HG03558 (cell line): ENCODE measurements at regions not wholly inside any gene's neighbourhood (a gene's known extent, or its start where the extent isn't known, plus 50 kb on each side); places are given as distances from the start of the nearest gene placed in this dataset.

Experiments used
- ATAC-seq: cut with Tn5 transposase; IDR thresholded peaks from one replicate; pipeline ENCODE4 v1.9.1; 2021; ENCODE audit warnings: moderate number of reproducible peaks; ENCODE audit not compliant: unreplicated experiment; ENCODE audit errors: extremely low read depth

DNA sequence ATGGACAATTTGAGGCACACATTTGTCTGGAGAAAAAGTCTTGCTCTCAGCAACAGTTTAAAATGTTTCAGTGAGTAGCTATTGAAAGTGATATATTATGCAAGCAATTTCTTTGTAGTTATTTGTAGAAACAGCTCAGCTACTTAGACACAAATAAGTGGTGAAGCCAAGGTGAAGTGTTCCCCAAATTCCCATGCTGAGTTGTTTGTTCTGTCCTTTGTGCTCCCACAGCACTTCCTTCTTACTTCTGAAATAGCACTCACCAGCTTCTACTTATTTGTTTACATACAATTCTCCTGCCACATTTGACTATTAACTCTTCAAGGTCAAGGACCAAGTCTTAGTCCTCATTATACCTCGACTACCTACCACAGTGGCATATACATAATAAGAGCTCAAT lies 638.6 kb upstream of the LRRC4C start:
- no peak for ATAC-seq

DNA sequence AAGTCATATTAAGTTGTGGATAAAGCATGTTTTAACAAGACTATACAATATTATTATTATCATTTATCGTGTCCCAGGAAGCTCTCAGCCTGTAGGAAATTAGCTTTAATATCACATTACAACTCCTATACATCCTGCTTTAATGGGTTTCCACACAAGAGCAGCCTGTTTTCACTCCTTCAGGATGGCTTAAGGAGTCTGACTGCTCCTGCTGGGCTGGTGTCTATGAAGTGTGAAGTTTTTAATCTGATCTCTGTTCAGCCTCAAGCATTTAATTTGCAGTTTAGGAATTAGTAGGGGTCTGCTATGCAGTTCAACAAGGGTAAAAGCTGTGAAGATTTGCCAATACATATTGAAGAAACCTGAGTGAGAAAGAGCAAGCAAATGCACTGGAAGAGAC lies 653.4 kb upstream of the LRRC4C start:
- no peak for ATAC-seq

DNA sequence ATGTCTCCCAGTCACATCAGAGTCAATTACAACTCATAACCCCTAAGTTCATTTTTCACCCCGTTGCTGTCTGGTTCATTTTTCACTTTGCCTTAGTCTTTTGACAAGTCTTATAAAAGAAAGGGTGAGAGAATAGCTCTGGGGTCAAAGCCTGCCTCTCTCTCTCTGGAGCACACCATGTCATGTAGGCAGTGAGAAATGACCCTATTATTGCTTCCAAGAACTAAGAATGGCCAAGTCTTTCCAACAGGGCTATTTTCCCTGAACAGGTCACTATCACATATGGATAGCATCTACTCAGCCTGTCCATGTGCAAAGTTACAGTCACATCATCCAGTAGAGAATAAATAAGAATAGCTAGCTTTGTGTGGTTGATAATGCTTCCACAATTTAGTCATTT lies 655.5 kb upstream of the LRRC4C start:
- ATAC-seq, result no peak

DNA sequence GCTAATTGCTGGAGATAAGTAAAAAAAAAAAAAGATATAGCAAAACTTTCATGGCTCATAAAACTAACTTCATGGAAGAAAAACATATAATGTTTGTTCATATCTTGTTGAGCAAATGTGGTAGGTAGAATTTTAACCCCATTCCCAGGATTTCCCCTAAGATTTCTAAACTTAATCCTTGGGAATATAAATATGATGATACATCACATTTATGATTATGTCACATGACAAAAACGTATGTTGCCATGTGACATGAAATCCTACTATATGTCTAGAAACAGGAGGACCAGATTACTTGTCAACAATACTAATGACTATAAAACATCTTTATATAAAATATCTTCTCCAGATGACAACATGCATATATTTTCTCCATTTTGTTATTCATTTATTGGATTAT lies 679.0 kb upstream of the LRRC4C start:
- no peak for ATAC-seq

DNA sequence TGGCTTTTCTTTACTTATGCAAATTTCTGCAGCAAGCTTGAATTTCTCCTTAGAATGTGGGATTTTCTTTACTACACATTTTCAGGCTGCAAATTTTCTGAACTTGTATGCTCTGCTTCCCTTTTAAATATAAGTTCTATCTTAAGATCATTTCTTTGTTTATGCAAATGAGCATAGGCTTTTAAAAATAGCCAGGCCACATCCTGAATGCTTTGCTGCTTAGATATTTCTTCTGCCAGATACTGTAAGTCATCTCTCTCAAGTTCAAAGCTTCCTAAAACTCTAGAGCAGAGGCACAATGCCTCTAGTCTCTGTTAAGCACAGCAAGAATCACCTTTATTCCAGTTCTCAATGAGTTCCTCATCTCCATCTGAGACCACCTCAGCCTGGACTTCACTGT lies 685.9 kb upstream of the LRRC4C start:
- ATAC-seq, result no peak

DNA sequence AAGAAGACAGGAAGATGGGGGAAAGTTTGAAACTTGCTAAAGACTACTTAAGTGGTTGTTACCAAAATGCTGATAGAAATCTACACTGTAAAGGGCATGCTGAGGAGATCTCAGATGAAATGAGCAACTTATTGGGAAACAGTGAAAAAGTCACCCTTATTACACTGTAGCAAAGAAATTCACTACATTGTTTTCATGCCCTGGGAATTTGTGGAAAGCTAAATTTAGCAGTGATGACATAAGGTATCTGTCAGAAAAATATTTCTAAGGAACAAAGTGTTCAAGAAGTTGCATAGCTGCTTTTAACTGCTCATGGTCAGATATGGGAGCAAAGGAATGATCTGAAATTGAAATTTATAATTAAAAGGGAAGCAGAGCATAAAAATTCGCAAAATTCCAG lies 702.4 kb upstream of the LRRC4C start:
- ATAC-seq, result no peak

DNA sequence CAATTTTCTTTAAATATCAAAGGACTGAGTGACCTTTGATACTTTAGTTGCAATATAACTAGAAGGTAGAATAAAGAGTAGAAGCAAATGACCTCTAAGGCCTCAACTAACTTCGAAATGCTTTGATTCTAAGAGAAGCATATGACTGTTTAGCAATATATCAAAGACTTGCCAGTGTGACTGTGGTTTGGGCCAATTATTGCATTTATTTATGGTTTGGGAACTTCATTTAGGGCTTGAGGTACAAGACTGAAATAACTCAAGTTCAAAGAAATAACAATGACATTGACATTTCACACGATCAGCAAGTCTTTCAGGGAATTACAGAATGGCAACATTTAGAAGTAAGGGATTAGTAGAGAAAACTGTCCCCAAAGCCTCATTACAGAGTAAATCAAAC lies 709.7 kb upstream of the LRRC4C start:
- no peak for ATAC-seq

DNA sequence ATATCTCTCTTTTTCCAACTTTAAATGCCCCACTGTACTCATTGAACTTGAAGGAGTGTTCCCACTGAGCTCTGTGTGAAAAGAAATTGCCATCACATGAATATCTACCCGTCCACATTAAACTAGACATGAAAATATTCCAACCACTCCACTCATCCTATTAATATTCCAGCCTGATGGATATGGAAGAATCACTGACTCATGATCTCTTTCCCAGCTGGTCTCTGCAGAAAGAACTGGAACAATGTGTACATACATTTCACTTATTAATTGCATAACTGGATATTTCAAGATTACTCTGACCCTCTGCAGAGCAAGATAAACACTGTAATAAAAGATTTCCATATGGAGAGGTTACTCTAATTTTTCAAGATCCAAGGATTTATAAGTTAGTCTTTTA lies 711.1 kb upstream of the LRRC4C start:
- ATAC-seq, result no peak

DNA sequence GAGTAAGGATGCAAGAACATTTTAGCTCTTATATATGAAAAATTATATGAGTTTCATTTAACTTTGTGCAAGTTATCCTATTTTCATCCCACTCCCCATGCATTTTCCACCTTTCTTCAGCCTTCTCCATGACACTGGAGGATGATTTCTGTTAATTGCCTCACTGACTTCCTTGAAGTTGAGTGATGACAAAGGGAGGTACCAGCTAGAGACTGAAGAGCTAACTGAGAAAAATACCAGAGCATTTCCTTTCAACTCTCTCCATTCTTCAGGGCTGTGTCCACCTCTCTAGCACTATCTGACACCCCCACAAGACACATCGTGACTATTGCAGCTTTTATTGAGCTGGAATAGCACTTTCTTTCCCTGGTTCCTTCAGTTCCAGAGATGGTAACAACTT lies 711.6 kb upstream of the LRRC4C start:
- no peak for ATAC-seq

DNA sequence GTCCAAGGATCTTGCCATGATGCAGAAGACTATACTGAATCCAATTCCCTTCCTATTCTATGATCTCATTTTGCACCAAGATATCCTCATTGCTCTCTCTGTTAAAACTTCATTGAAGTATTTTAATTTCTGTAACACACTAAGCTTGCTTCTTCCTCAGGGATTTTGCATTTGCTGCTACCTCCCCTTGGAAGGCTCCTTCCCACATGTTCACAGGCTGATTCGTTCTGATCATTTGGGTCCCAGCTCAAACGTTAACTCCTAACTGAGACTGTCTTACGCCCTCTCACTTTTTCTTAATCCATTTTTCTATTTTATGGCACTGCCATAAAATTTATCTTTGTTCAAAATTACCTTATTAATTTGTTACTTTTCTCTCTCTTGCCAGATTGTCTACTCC lies 713.0 kb upstream of the LRRC4C start:
- ATAC-seq, result no peak

DNA sequence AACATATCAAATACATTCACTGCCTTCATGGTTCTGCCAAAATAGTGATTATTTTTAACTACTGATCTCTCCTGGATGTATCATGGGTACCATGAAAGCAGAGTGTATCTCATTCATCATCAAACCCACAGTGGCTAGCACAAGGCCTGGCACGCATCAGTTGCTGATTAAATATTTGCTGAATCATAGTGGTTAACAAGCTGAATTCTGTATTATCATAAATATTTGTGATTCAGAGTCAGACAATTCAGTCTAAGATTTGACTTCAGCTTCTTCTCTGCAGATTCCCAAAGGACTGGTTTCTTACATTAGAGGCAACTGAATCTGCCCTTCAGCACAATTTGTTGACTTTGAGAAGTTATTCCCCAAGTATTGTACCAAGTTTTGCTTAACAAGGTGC lies 715.8 kb upstream of the LRRC4C start:
- ATAC-seq, result no peak

DNA sequence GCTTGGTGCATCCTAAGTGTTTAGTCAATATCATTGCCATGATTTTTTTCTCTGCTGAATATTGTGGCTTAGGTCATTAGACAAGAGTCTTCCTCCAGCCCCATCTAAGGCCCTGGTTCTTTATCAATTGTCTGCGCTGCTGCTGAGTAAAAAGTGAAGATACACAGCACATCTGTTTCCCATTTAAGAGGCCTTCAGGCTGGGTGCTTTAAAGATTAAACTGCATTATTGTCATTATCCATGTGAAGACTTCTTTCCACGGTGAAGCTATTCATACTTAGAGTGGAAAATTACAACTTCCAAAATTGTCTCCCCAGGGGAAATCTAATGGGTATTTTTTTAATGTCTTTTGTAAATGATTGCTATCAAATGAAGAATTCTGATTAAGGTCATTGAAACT lies 719.8 kb upstream of the LRRC4C start:
- no peak for ATAC-seq

DNA sequence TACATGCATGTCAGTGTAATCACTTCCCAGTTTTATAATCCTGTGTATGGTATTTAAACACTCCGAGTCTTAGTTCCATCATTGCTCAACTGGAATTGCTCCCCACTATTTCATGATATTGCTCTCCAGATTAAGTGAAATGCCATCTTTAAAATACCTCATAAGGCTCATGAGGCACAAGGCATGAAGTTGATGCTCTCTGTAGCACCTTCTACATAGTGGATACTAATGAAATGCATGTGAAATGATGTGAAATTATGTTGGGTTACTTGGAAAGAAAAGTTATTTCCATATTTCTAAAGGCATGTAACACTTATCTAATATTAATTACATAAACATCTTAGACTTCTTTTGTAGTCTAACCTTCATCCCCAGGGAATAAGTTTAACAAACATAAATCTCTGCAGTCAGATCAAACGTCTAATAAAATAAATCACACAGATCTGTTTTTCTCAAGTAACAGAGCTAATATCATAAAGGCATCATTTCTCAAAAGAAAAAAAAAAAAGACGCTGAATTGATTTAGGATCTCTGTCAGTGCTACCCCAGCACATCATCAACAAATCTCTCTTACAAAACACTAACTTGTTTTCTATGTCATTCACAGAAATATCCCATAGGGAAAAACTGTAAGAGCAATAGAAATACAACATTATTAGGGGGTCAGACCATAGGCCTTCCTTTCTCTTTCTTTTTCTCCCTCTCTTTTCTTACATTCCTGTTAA lies 736.0 kb upstream of the LRRC4C start:
- no peak for ATAC-seq

DNA sequence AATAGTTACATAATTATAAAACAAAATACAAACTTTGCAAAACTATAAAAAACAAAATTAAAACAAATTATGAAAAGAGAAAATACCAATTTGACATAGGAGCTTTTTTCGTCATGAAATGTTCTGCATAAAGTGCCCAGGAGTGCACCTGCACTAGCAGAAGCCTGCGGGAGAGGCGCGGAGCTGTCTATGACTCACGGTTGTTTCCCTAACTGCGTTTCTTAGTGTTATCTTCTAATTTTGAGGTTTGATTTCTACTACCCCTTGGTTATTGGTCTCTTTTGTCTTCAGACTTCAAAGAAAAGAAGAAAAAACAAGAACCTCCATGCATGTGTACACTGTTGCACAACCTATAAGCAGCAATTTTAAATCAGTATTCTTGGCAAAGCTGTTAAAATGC lies 740.9 kb upstream of the LRRC4C start:
- ATAC-seq, result no peak

DNA sequence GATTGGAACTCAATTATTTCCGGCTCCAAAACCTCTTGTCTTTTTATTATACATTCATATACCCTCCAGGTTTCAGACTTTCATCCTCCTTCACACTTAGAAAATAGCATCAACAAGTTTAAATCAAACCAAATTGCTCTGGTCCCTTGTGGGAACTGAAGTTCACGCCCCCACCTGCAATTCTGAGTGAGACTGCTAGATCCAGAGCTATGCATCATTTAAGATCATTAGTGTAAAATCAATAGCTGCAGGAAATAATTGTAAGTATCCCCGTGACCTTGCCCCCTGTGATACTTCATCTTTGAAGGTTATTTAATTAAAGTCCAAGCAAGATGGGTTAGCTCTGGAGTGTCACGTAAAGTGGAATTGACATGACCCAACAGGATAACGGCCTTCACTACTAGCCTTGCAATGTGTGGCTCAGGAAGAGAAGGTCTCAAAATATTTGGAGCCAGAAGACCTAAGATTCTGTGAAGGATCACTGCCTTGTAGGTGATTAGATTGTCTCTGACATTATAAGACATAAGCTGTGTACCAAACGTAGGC lies 742.2 kb upstream of the LRRC4C start:
- no peak for ATAC-seq

DNA sequence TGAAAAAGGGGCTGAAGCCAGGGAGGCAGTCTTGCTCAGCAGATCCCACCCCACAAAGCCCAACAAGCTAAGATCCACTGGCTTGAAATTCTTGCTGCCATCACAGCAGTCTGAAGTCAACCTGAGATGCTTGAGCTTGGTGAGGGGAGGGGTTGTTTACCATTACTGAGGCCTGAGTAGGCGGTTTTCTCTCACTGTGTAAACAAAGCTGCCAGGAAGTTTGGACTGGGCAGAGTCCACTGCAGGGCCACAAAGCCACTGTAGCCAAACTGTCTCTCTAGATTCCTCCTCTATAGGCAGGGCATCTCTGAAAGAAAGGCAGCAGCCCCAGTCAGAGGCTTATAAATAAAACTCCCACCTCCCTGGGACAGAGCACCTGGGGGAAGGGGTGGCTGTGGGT lies 746.1 kb upstream of the LRRC4C start:
- no peak for ATAC-seq

DNA sequence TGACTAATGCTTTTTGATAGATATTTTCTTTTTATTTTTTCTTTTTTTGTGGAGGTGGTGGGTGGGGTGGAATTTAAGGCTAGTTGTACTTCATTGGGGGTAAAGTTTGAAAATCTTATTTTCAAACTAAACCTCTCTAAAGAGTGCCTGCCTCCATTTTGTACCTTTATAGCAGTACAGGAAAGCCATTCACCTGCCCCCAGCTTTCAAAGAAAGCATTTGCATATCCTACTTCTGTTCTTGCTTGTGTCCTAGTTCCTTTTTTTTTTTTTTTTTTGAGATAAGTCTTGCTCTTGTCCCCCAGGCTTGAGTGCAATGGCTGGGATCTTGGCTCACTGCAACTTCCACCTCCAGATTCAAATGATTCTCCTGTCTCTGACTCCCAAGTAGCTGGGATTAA lies 766.2 kb upstream of the LRRC4C start:
- no peak for ATAC-seq

DNA sequence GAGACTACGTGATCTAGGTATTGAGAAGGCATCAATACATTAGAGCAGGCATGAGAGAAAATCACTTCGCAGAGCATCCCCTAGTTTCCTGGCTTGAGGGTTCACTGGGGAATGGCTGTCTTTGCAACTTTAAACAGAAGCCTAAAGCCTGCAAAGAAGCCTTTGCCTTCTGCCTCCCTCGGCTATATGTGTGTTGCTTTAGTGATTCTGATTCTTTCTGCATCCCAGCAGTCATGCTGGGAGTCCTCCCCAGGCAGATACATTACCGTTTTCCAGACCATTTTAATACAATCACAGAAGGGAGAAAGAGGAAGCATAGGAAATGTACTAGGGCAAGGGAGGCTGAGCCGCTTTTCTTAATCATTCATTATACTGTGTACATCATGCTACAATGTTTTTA lies 773.2 kb upstream of the LRRC4C start:
- no peak for ATAC-seq

DNA sequence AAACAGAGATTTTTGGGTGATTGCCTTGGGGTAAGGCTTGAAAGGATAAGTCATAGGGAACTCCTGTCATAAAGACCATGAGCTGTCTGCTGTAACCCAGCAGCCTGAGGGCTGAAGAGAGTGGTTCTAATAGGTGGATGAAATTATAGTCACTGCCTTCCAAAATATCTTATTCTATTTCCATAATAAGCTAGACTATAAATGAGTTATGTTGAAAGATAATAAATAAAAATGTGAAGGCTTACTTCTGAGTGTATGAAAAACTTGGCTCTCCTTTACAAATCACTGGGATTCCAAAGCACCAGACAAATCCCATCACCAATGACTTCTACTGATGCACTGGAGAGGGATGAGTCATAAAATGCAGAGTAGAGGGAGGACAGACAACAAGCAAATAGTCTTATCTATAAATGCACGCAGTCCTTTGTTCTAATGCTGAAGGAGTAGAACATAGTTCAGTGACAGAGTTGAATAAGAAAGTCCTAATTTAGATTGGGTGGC lies 775.0 kb upstream of the LRRC4C start:
- no peak for ATAC-seq

DNA sequence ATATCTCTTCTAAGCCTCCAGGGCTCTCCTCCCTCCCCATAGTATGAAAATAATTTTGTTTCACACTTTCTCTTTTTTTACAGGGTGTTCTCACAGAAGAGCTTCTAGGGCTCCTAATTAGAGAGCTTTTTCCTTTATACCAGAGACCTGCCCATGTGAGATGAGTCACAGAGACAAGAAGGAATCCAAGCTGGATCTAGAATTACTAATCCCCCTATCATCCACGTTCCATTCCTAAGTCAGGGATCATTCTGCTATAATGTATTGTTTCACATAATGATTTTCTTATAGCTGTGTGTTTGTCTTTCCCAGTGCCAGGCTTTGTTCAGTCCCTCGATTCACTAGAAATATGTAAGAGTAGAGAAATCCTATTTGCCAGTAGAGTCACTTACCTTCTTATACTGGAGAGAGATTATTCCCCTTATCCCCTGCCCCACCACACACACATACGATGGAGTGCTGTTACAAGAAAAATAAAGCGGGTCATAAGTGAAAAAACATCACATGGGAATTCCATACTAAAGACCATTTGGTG lies 778.3 kb upstream of the LRRC4C start:
- no peak for ATAC-seq

DNA sequence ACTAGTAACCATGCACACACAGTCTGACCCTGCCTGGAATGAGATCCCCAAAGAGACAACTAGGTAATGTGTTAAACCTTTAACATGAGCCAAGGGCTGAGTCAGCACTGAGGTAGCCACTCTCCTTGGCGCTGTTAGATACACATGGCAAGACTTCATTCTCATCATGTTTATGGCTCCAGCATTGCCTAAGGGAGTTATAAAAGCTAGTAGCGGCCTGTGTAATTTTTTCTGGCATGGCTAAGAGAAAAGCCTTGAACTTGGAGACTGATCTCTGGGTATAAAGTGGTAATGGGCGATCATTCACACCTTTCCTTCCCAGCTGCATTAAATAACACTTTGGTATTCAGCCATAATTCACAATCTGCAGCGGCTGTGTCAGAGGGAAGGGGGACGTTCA lies 779.7 kb upstream of the LRRC4C start:
- no peak for ATAC-seq

DNA sequence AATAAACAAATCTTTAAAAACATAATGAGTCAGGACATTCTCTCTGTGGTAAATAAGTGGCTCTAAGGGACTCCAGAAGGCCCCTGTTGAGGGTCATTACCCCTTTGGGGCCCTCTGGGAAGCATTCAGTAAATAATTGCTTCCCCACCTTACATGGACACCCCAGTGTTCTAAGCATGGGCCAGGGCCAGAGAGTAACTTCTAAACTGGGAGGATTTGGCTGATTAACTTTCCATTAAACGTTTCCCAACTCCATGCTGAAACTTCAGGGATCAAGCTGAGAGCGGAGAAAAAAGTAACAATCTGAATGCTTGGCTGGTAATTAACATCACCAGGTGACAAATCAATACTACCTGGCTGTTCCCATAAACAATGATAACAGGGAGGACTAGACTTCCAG lies 783.9 kb upstream of the LRRC4C start:
- ATAC-seq, result no peak
